Tibial nerve (tissue), 4 donors: ENCODE measurements at regions not wholly inside any gene's neighbourhood (a gene's known extent, or its start where the extent isn't known, plus 50 kb on each side); places are given as distances from the start of the nearest gene placed in this dataset.

Source experiments
- DNase-seq, 2 donors: peaks; one replicate each; pipeline ENCODE4 v3.0.0-alpha.2; 2019; ENCODE audit warnings: low spot score in 2 of 2
- H3K27ac ChIP-seq, 4 donors: fragments of 200-600 bp; sonication (generic) in 3 of 4; one replicate each; pipeline ENCODE4 v1.5.1; 2017 to 2019; ENCODE audit warnings: mild to moderate bottlenecking in 1 of 4
- H3K27me3 ChIP-seq, 2 donors: fragments of 200-600 bp; sonication (generic) in 1 of 2; one replicate each; pipeline versions ENCODE4 v1.5.1 to v1.6.0; 2017 to 2019
- H3K36me3 ChIP-seq, 3 donors: fragments of 200-600 bp; sonication (generic); one replicate each; pipeline ENCODE4 v1.5.1; 2018 to 2019
- H3K4me1 ChIP-seq, 4 donors: fragments of 200-600 bp; sonication (generic) in 3 of 4; one replicate each; pipeline ENCODE4 v1.5.1; 2017 to 2019
- H3K4me3 ChIP-seq, 4 donors: fragments of 200-600 bp; sonication (generic) in 3 of 4; one replicate each; pipeline ENCODE4 v1.5.1; 2017 to 2019; ENCODE audit warnings: mild to moderate bottlenecking in 1 of 4, moderate library complexity in 1 of 4
- H3K9me3 ChIP-seq, 4 donors: fragments of 200-600 bp; sonication (generic) in 3 of 4; one replicate each; pipeline ENCODE4 v1.5.1; 2017 to 2019
- EP300 ChIP-seq, 2 donors: sonication (generic); formaldehyde crosslinking; IDR thresholded peaks; one replicate each; pipeline ENCODE4 v1.6.1; 2017; ENCODE audit warnings: antibody characterized with exemption in 2 of 2, mild to moderate bottlenecking in 1 of 2
- POLR2A ChIP-seq, 2 donors: fragments of 450-650 bp; IDR thresholded peaks; one replicate each; pipeline ENCODE4 v1.6.1; 2017; ENCODE audit warnings: antibody characterized with exemption in 2 of 2, mild to moderate bottlenecking in 2 of 2, moderate library complexity in 2 of 2
- WGBS, 2 donors: methylation state at CpG; one replicate each; pipeline ENCODE4 v1.1.5; 2018; 5-methylcytosine and 5-hydroxymethylcytosine counted together
- TF ChIP-seq, protein P1 (sequence below), 5 experiments: fragments of 200-600 bp in 3 of 5; fragments of 450-650 bp in 2 of 5; sonication (generic) in 3 of 5; IDR thresholded peaks; one replicate each; pipeline ENCODE4 v1.5.1; 2016 to 2019; ENCODE audit warnings: antibody characterized with exemption in 5 of 5, mild to moderate bottlenecking in 3 of 5, moderate library complexity in 2 of 5

DNA sequence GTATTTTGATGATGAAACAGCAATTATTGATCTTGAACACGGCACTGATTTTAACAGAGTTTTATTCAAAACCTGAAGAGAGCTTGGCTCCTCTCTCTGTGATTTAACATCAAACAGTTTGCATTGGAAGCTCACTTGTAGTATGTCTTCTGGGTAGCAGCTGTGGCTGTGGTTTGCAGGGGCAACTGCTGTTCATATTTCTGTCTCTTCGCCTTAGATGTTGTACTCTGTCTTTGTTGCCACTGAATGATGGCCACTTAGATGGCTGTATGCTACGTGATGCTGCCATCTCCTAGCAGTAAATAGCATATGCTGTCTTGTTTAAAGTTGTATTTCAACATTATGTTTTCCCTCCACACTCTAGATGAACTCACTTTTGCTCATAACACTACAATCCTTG, 1743.0 kb upstream of the TENM3 start:
- TF ChIP-seq EP300 (IDR thresholded peaks at IDR 0.05) (no peak), POLR2A (IDR thresholded peaks at IDR 0.05) (no peak)
- TF ChIP-seq, protein P1, sequence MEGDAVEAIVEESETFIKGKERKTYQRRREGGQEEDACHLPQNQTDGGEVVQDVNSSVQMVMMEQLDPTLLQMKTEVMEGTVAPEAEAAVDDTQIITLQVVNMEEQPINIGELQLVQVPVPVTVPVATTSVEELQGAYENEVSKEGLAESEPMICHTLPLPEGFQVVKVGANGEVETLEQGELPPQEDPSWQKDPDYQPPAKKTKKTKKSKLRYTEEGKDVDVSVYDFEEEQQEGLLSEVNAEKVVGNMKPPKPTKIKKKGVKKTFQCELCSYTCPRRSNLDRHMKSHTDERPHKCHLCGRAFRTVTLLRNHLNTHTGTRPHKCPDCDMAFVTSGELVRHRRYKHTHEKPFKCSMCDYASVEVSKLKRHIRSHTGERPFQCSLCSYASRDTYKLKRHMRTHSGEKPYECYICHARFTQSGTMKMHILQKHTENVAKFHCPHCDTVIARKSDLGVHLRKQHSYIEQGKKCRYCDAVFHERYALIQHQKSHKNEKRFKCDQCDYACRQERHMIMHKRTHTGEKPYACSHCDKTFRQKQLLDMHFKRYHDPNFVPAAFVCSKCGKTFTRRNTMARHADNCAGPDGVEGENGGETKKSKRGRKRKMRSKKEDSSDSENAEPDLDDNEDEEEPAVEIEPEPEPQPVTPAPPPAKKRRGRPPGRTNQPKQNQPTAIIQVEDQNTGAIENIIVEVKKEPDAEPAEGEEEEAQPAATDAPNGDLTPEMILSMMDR (IDR thresholded peaks at IDR 0.05) = no peak
- WGBS, 2 donors = 90 to 94% methylated on average over 3 of the region's 3 CpGs
- no peak overlapping the region for H3K27ac ChIP-seq
- H3K36me3 ChIP-seq = no peaks in the 10 kb centered on the region
- no peaks in the 10 kb centered on the region for H3K9me3 ChIP-seq
- H3K27me3 ChIP-seq = no peaks in the 10 kb centered on the region
- no peak for DNase-seq
- H3K4me3 ChIP-seq = no peak overlapping the region
- H3K4me1 ChIP-seq = no peaks in the 10 kb centered on the region

DNA sequence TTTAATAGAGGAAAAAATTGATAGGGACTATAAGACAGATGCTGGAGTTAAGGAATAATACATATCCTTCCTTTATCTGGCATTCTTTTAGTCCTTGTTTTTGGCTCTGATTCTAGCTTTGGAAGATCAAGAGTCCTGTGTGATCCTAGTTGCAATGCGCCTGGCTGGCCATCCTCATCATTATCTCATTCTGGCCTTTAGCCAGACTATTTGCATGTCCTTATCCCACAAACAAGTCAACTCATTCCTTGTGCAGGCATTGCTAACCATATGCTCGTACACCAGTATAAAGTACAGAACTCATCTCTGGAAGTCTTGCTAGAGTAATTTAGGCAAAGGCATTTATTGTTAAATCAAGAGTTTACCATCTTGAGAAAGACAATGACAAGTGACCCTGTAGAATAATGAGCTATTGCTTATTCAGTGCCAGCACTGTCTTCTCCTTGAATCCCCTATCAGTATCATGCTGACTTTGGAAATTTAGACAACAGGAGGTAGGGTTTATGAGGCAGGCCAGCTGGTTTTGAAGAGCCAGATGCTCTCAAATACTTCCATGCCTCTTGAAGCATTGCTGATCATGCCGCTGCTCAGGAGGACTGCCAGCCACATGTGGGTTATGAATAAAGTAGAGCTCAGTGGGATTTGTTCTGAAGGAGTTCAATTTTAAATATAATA, 1730.3 kb upstream of the TENM3 start:
- no peak for DNase-seq
- Histone ChIP-seq H3K36me3 (no peaks in the 10 kb centered on the region), H3K9me3 (no peaks in the 10 kb centered on the region), H3K27me3 (no peaks in the 10 kb centered on the region), H3K27ac (no peak overlapping the region), H3K4me1 (no peaks in the 10 kb centered on the region), H3K4me3 (no peak overlapping the region)
- TF ChIP-seq, protein P1 (IDR thresholded peaks at IDR 0.05) = no peak
- TF ChIP-seq POLR2A (IDR thresholded peaks at IDR 0.05) (no peak), EP300 (IDR thresholded peaks at IDR 0.05) (no peak)
- WGBS, 2 donors = 45 to 62% methylated on average over 3 of the region's 3 CpGs

DNA sequence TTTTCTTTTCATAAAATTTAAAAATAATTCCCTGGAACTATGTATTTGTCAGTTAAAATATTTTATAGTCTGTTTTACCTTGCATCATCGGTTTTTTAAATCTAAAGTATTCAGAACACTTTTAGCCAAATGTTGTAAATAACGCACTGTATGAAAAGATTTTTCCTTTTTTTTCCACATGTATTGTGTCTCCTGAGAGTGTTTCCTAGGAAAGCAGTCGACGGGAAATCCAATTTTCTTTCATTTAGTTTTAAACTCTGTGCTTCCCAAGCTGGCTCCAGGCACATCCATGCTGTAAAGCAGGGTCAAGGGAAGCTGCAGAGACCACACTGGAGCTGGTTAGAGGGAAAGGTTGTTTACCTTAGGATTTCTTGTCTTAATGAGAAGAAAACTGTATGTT, 1724.3 kb upstream of the TENM3 start:
- Histone ChIP-seq H3K27me3 (no peaks in the 10 kb centered on the region), H3K27ac (no peak overlapping the region), H3K36me3 (no peaks in the 10 kb centered on the region), H3K4me1 (no peaks in the 10 kb centered on the region), H3K9me3 (no peaks in the 10 kb centered on the region), H3K4me3 (no peak overlapping the region)
- TF ChIP-seq, protein P1 (IDR thresholded peaks at IDR 0.05) = no peak
- TF ChIP-seq EP300 (IDR thresholded peaks at IDR 0.05) = no peak
- no peak for TF ChIP-seq POLR2A (IDR thresholded peaks at IDR 0.05)
- WGBS, 2 donors = 31 to 48% methylated on average over 4 of the region's 4 CpGs
- DNase-seq = no peak

DNA sequence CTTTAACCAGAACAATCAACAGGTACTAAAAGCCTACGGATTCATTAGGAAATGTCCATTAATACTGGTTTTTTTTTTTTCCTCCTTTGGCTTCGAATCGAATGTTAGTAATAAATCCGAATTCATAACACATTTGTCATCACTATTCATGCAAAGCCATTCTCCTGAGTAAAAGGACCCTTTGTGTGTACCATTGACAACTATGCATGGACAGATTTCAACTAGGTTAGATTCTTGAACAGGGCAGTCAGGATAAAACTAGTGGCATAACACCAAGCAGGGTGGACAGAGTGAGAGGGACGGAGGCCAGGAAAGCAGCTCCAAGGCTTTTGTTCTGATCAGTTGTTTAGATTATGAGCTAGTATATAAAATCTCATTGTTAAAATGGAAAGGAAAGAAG, 1722.0 kb upstream of the TENM3 start:
- TF ChIP-seq POLR2A (IDR thresholded peaks at IDR 0.05) = no peak
- no peak for DNase-seq
- Histone ChIP-seq H3K4me3 (no peak overlapping the region), H3K36me3 (no peaks in the 10 kb centered on the region), H3K27me3 (no peaks in the 10 kb centered on the region), H3K9me3 (no peaks in the 10 kb centered on the region), H3K27ac (peak overlapping the region in 1 of 4 donors; percentile 34), H3K4me1 (no peaks in the 10 kb centered on the region)
- WGBS, 2 donors = 41 to 43% methylated on average over 5 of the region's 5 CpGs

- no peaks in the 10 kb centered on the region for H3K36me3 ChIP-seq
- H3K4me1 ChIP-seq = no peaks in the 10 kb centered on the region
- 84 to 86% methylated on average over 4 of the region's 4 CpGs for WGBS, 2 donors
- H3K4me3 ChIP-seq = no peak overlapping the region
- DNase-seq = no peak
- no peaks in the 10 kb centered on the region for H3K27me3 ChIP-seq
- TF ChIP-seq, protein P1 (IDR thresholded peaks at IDR 0.05) = no peak
- TF ChIP-seq POLR2A (IDR thresholded peaks at IDR 0.05) = no peak
- no peak for TF ChIP-seq EP300 (IDR thresholded peaks at IDR 0.05)
- no peak overlapping the region for H3K27ac ChIP-seq
- no peaks in the 10 kb centered on the region for H3K9me3 ChIP-seq
Measured at GRCh38 chr4:180525523-180526077, 1717.6 kb upstream of the TENM3 start.
